C4-2B (cell line): ENCODE measurements at regions not wholly inside any gene's neighbourhood (a gene's known extent, or its start where the extent isn't known, plus 50 kb on each side); places are given as distances from the start of the nearest gene placed in this dataset.
"Not testable (repeated sequence)": the region's sequence is repeated elsewhere in the genome, so short reads cannot be mapped to it uniquely, and the experiment has no call there.

Source experiments
- CTCF ChIP-seq: fragments of 450-650 bp; conservative IDR thresholded peaks from 2 replicates; pipeline ENCODE4 v1.5.1; 2017; ENCODE audit warnings: mild to moderate bottlenecking
- ZFX ChIP-seq: fragments of 450-650 bp; IDR thresholded peaks from 2 replicates; pipeline ENCODE4 v1.6.1; 2017

GRCh38 chr14:105902899-105903165 lies 376.4 kb downstream of the TMEM121 start:
- TF ChIP-seq CTCF, ZFX: not testable (repeated sequence)
